ENCODE measurements at regions not wholly inside any gene's neighbourhood (a gene's known extent, or its start where the extent isn't known, plus 50 kb on each side); places are given as distances from the start of the nearest gene placed in this dataset.

GRCh38 chr10:8554574-8554973, 500.1 kb downstream of the GATA3 start:
- H3K79me2 ChIP-seq (ENCODE audit: insufficient read depth, low read length): no peaks in the 10 kb centered on the region
- no peak overlapping the region for H2AFZ ChIP-seq (ENCODE audit: low read depth, low read length, severe bottlenecking)
- no peaks in the 10 kb centered on the region for H3K27me3 ChIP-seq (ENCODE audit: low read length)
- no peak overlapping the region for H3K9ac ChIP-seq (ENCODE audit: low read length)
- no peak overlapping the region for H3K27ac ChIP-seq (ENCODE audit: low read depth, low read length)
- no peaks in the 10 kb centered on the region for H3K9me2 ChIP-seq (replicated peaks; ENCODE audit: insufficient read depth, low read length)
- no peaks in the 10 kb centered on the region for H3F3A ChIP-seq (ENCODE audit: insufficient read depth)
- no peaks in the 10 kb centered on the region for H3K36me3 ChIP-seq (ENCODE audit: low read length)
- no peak for TF ChIP-seq CTCF (IDR thresholded peaks at IDR 0.05; ENCODE audit: insufficient read depth, low read length, poor library complexity, severe bottlenecking)
- no peak for TF ChIP-seq EZH2phosphoT487 (conservative IDR thresholded peaks at IDR 0.05; ENCODE audit: low read length)
- no peaks in the 10 kb centered on the region for H4K20me1 ChIP-seq (ENCODE audit: low read depth, low read length)
- no peaks in the 10 kb centered on the region for H3K9me3 ChIP-seq (ENCODE audit: insufficient read depth, low read length)
- no peak overlapping the region for H3K4me3 ChIP-seq (ENCODE audit: insufficient read depth, low read length, poor library complexity, severe bottlenecking)
- no peak overlapping the region for H3K4me2 ChIP-seq (ENCODE audit: low read depth, low read length, poor library complexity, severe bottlenecking)

DNA sequence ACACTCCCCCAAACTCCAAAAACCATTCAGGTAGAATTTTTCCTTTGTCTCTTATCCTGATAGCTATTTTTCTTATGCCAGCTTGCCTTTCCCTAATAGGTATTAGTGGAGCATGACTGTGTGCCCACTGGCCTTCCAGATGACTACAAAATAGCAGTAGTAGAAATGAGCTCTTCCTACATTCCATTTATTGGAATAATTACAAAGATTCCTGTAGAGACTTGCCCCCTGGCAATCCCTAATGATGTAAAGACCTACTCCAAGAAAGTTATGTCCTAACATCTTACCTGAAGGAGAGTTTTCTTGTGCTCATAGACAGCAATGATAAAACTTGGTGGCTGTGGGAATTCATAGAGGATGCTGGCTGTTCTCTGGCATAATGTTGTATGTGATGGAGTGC, 501.8 kb downstream of the GATA3 start:
- no peaks in the 10 kb centered on the region for H3F3A ChIP-seq (ENCODE audit: insufficient read depth)
- H2AFZ ChIP-seq (ENCODE audit: low read depth, low read length, severe bottlenecking): no peak overlapping the region
- TF ChIP-seq EZH2phosphoT487 (conservative IDR thresholded peaks at IDR 0.05; ENCODE audit: low read length) (no peak), CTCF (IDR thresholded peaks at IDR 0.05; ENCODE audit: insufficient read depth, low read length, poor library complexity, severe bottlenecking) (no peak)
- H3K27ac ChIP-seq (ENCODE audit: low read depth, low read length): no peak overlapping the region
- no peak overlapping the region for H3K4me2 ChIP-seq (ENCODE audit: low read depth, low read length, poor library complexity, severe bottlenecking)
- no peaks in the 10 kb centered on the region for H3K79me2 ChIP-seq (ENCODE audit: insufficient read depth, low read length)
- H3K4me3 ChIP-seq (ENCODE audit: insufficient read depth, low read length, poor library complexity, severe bottlenecking): no peak overlapping the region
- no peaks in the 10 kb centered on the region for H3K36me3 ChIP-seq (ENCODE audit: low read length)
- no peaks in the 10 kb centered on the region for H4K20me1 ChIP-seq (ENCODE audit: low read depth, low read length)
- H3K9ac ChIP-seq (ENCODE audit: low read length): no peak overlapping the region
- no peaks in the 10 kb centered on the region for H3K9me2 ChIP-seq (replicated peaks; ENCODE audit: insufficient read depth, low read length)
- H3K9me3 ChIP-seq (ENCODE audit: insufficient read depth, low read length): no peaks in the 10 kb centered on the region
- no peaks in the 10 kb centered on the region for H3K27me3 ChIP-seq (ENCODE audit: low read length)

GRCh38 chr10:8563478-8563877, 509.0 kb downstream of the GATA3 start:
- Histone ChIP-seq H3K9me2 (replicated peaks; ENCODE audit: insufficient read depth, low read length) (no peaks in the 10 kb centered on the region), H3K9me3 (ENCODE audit: insufficient read depth, low read length) (no peaks in the 10 kb centered on the region), H3F3A (ENCODE audit: insufficient read depth) (no peaks in the 10 kb centered on the region), H3K79me2 (ENCODE audit: insufficient read depth, low read length) (no peaks in the 10 kb centered on the region), H3K4me3 (ENCODE audit: insufficient read depth, low read length, poor library complexity, severe bottlenecking) (no peak overlapping the region), H3K27me3 (ENCODE audit: low read length) (no peaks in the 10 kb centered on the region), H4K20me1 (ENCODE audit: low read depth, low read length) (no peaks in the 10 kb centered on the region), H3K27ac (ENCODE audit: low read depth, low read length) (no peak overlapping the region), H3K4me2 (ENCODE audit: low read depth, low read length, poor library complexity, severe bottlenecking) (no peak overlapping the region), H3K9ac (ENCODE audit: low read length) (no peak overlapping the region), H2AFZ (ENCODE audit: low read depth, low read length, severe bottlenecking) (no peak overlapping the region), H3K36me3 (ENCODE audit: low read length) (no peaks in the 10 kb centered on the region)
- TF ChIP-seq EZH2phosphoT487 (conservative IDR thresholded peaks at IDR 0.05; ENCODE audit: low read length): no peak
- no peak for TF ChIP-seq CTCF (IDR thresholded peaks at IDR 0.05; ENCODE audit: insufficient read depth, low read length, poor library complexity, severe bottlenecking)

GRCh38 chr10:8566737-8567136, 512.2 kb downstream of the GATA3 start:
- no peaks in the 10 kb centered on the region for H3K36me3 ChIP-seq (ENCODE audit: low read length)
- no peak overlapping the region for H3K27ac ChIP-seq (ENCODE audit: low read depth, low read length)
- no peak overlapping the region for H3K4me2 ChIP-seq (ENCODE audit: low read depth, low read length, poor library complexity, severe bottlenecking)
- no peaks in the 10 kb centered on the region for H3K27me3 ChIP-seq (ENCODE audit: low read length)
- H3K9me3 ChIP-seq (ENCODE audit: insufficient read depth, low read length): no peaks in the 10 kb centered on the region
- no peaks in the 10 kb centered on the region for H4K20me1 ChIP-seq (ENCODE audit: low read depth, low read length)
- H2AFZ ChIP-seq (ENCODE audit: low read depth, low read length, severe bottlenecking): no peak overlapping the region
- TF ChIP-seq CTCF (IDR thresholded peaks at IDR 0.05; ENCODE audit: insufficient read depth, low read length, poor library complexity, severe bottlenecking): no peak
- TF ChIP-seq EZH2phosphoT487 (conservative IDR thresholded peaks at IDR 0.05; ENCODE audit: low read length): no peak
- no peaks in the 10 kb centered on the region for H3K9me2 ChIP-seq (replicated peaks; ENCODE audit: insufficient read depth, low read length)
- H3K4me3 ChIP-seq (ENCODE audit: insufficient read depth, low read length, poor library complexity, severe bottlenecking): no peak overlapping the region
- H3F3A ChIP-seq (ENCODE audit: insufficient read depth): no peaks in the 10 kb centered on the region
- H3K9ac ChIP-seq (ENCODE audit: low read length): no peak overlapping the region
- H3K79me2 ChIP-seq (ENCODE audit: insufficient read depth, low read length): no peaks in the 10 kb centered on the region
